ENCODE measurements at regions not wholly inside any gene's neighbourhood (a gene's known extent, or its start where the extent isn't known, plus 50 kb on each side); places are given as distances from the start of the nearest gene placed in this dataset.

GRCh38 chr3:154764856-154765640 is 315.1 kb upstream of the MME start:
- ChIA-PET CTCF (interaction anchor here (1.4 kb wide), 1 partner anchor 558 kb away, joined by 3 read pairs; no protein-coding TSS in a partner anchor), POLR2A (no interaction called here)
- TF ChIP-seq CTCF (IDR thresholded peaks at IDR 0.05; ENCODE audit: insufficient read depth, low read length, missing control alignments) = no peak
- H3K4me3 ChIP-seq (ENCODE audit: low read depth, low read length) = no peak overlapping the region
- DNase-seq (ENCODE audit: low read depth, low spot score) = no peak

- TF ChIP-seq CTCF (IDR thresholded peaks at IDR 0.05; ENCODE audit: insufficient read depth, low read length, missing control alignments) = no peak
These were observed 317.6 kb upstream of the MME start for GRCh38 chr3:154762486-154762885.

GRCh38 chr3:154759966-154760365 is 320.2 kb upstream of the MME start:
- DNase-seq (ENCODE audit: low read depth, low spot score) = no peak
- no peak for TF ChIP-seq CTCF (IDR thresholded peaks at IDR 0.05; ENCODE audit: insufficient read depth, low read length, missing control alignments)
- ChIA-PET CTCF (interaction anchor here (0.8 to 4.1 kb wide), 7 partner anchors 9 to 567 kb away, joined by 3 to 43 read pairs (median 4); no protein-coding TSS in a partner anchor), POLR2A (no interaction called here)
- no peak overlapping the region for H3K4me3 ChIP-seq (ENCODE audit: low read depth, low read length)

More at GRCh38 chr3:154762486-154762885, 317.6 kb upstream of the MME start:
- no peak overlapping the region for H3K4me3 ChIP-seq (ENCODE audit: low read depth, low read length)
- ChIA-PET POLR2A (no interaction called here), CTCF (interaction anchor here (0.6 to 2.6 kb wide), 2 partner anchors 11 to 560 kb away, joined by 3 to 9 read pairs; no protein-coding TSS in a partner anchor)
- DNase-seq (ENCODE audit: low read depth, low spot score) = no peak

GRCh38 chr3:154758109-154758868 is 321.8 kb upstream of the MME start:
- ChIA-PET POLR2A (no interaction called here), CTCF (interaction anchor here (0.7 to 4.1 kb wide), 8 partner anchors 8 to 632 kb away, joined by 3 to 43 read pairs (median 4); no protein-coding TSS in a partner anchor)
- no peak for DNase-seq (ENCODE audit: low read depth, low spot score)

GRCh38 chr3:154753101-154753500 is 323.1 kb upstream of the GPR149 start:
- ChIA-PET POLR2A (no interaction called here), CTCF (interaction anchor here (1.5 kb wide), 1 partner anchor 569 kb away, joined by 4 read pairs; no protein-coding TSS in a partner anchor)
- DNase-seq (ENCODE audit: low read depth, low spot score) = no peak
- TF ChIP-seq CTCF (IDR thresholded peaks at IDR 0.05; ENCODE audit: insufficient read depth, low read length, missing control alignments) = no peak
- no peak overlapping the region for H3K4me3 ChIP-seq (ENCODE audit: low read depth, low read length)

More at GRCh38 chr3:154758109-154758868, 321.8 kb upstream of the MME start:
- no peak overlapping the region for H3K4me3 ChIP-seq (ENCODE audit: low read depth, low read length)
- peak; percentile 24 for TF ChIP-seq CTCF (IDR thresholded peaks at IDR 0.05; ENCODE audit: insufficient read depth, low read length, missing control alignments)

GRCh38 chr3:154749514-154749913 is 319.5 kb upstream of the GPR149 start:
- DNase-seq (ENCODE audit: low read depth, low spot score) = no peak

More at GRCh38 chr3:154749514-154749913, 319.5 kb upstream of the GPR149 start:
- TF ChIP-seq CTCF (IDR thresholded peaks at IDR 0.05; ENCODE audit: insufficient read depth, low read length, missing control alignments) = no peak
- ChIA-PET POLR2A (no interaction called here), CTCF (interaction anchor here (1.0 to 1.4 kb wide), 2 partner anchors 9 to 11 kb away, joined by 3 read pairs; no protein-coding TSS in a partner anchor)
- no peak overlapping the region for H3K4me3 ChIP-seq (ENCODE audit: low read depth, low read length)
